Right hindlimb (tissue), 1 donor: ENCODE measurements at regions not wholly inside any gene's neighbourhood (a gene's known extent, or its start where the extent isn't known, plus 50 kb on each side); places are given as distances from the start of the nearest gene placed in this dataset.

ENCODE experiments used
- DNase-seq: peaks from one replicate; pipeline ENCODE4 v3.0.0-alpha.2; 2018

DNA sequence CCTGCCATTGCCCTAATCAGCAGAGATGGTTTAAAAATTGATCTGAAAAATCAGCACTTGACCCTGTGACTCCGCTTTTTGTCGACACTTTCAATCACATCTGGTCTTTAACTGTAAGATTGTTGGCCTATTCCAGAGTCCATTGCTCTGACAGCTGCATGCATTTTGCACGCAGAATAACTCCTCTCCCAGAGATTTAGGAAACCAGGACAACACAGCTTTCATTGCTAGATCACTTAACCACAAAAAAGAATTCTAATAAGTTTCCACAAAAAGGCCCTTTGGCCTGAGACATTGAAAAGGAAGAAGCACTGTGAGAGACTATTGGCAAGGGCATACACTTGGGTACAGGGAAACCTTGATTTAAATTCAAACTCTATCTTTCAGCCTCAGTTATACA is 373.1 kb downstream of the TGFB2 start:
- peak; percentile 50 for DNase-seq

DNA sequence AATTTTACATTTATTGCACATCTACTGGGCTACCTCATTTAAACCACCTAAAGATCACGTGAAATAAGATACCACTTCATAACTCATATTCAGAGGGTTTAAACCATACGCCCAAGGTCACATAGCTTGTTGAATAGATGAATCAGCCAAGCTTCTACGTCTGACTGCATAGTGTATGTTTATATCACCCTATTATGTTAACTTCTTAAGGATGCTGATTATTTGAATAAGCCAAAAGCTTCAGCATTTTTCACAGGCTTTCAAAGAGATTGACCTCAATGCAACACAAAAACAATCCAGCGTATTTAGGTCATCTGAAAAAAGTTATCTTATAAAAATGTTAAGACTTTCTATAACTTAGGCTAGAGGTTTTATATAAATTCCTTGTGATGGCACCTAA is 373.8 kb downstream of the TGFB2 start:
- DNase-seq, result no peak

- no peak for DNase-seq
Measured at GRCh38 chr1:218728898-218729565, 383.9 kb downstream of the TGFB2 start.

- no peak for DNase-seq
Measured at GRCh38 chr1:218735436-218736032, 390.4 kb downstream of the TGFB2 start.

GRCh38 chr1:218739426-218739825 is 394.3 kb downstream of the TGFB2 start:
- DNase-seq, result peak; percentile 33

DNA sequence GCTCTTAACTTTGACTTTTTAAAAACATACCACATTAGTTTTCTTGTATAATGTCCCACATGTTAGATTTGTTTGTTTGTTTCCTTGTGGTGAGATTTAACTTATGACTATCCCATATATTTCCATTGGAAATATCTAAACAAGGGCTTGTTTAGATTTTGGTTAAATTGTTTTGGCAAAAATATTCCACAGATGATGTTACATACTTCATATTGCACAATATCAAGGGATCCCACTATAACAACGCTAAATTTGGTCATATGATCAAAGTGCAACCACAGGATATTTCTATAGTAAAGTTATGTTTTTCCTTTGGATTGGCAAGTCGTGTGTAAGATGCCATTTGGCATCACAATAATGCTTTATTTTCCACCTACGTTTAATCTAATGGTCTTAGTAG is 396.7 kb downstream of the TGFB2 start:
- DNase-seq, result no peak

DNA sequence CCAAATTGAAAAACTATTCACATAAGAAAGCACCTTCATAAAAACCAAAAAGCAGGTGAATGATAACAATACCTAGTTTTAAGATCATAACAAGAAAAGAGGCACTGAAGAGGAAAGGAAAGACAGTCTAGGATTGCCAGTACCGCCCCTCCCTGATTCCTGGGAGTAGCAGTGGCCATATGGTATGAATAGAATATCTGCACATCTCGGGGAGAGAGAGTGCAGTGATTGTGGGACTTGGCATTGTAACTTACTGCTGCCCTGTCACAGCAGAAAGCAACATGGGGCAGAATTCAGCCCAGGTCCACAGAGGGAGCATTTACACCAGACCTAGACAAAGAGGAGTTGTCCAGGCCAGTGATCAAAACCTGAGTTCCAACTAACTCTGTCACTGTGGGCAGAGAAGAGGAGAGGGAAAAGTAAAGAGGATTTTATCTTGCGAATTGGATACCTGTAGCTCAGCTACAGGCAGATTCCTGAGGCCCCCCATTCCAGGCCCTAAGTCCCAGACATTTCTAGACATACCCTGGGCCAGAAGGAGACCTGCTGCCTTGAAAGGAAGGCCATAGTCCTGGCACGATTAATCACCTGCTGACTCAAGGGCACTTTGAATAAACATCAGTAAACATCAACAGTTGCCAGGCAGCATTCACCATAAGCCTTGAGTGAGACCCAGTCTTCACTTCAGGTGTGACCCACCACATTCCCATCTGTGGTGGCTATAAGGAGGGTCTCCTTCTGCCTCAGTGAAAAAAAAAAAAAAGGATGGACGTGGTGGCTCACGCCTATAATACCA is 397.5 kb downstream of the TGFB2 start:
- DNase-seq, result no peak

DNA sequence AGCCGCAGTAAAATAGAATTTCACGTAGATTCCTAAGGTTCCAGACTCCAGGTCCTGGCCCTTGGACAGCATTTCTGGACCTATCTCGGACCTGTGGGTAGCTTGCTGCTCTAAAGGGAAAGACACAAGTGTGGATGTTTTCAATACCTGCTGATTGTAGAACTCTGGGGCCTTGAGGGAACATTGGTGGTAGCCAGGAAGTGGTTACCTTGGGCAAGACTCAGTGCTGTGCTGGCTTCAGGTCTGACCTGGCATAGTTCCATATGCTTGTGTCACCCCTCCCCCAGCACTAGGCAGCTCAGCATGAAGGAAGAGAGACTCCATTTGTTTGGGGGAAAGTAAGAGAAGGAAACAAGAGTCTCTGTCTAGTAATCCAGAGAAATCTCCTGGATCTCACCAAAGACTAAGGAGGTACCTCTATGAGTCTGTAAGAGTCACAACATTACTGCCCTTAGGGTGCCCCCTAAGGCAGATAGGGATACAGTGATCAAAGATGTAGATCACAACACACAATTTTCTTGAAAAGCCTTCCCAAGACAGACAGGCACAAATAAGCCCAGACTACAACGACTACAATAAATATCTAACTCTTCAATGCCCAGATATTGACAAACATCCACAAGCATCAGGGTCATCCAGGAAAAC is 398.8 kb downstream of the TGFB2 start:
- no peak for DNase-seq

GRCh38 chr1:218748071-218748470 is 402.9 kb downstream of the TGFB2 start:
- DNase-seq, result no peak

- no peak for DNase-seq
Measured at GRCh38 chr1:218750216-218750970, 405.3 kb downstream of the TGFB2 start.

DNA sequence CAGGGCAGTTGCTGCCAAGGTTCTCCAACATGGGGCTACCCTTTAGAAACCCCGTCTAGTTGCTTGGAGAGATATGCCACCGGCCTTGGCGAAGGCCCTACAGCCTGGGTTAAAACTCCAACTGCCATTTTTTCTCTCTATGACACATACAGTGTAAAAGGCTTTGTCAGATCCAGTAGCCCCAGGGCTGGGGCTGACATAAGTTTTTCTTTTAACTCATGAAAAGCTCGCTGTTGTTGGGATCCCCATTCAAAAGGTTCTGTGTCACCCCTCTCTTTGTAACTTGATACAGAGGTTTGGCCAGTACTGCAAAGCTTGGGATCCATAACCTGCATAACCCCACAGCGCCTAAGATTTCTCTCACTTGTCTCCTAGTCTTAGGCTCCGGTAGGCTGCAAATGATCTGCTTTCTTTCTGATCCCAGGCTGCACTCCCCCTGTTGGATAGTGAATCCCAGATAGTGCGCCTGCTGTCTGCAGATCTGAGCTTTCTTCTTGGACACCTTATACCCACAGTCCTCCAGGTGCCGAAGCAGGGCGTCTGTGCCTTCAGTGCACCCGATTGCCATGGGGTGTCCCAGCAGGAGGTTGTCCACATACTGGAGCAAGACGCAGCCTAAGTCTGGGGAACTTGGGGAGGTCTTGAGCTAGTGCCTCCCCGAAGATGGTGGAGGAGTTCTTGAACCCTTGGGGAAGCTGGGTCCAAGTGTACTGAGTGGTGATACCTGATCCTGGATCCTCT is 406.2 kb downstream of the TGFB2 start:
- no peak for DNase-seq

- DNase-seq, result no peak
Measured at GRCh38 chr1:218752126-218752525, 407.0 kb downstream of the TGFB2 start.

DNA sequence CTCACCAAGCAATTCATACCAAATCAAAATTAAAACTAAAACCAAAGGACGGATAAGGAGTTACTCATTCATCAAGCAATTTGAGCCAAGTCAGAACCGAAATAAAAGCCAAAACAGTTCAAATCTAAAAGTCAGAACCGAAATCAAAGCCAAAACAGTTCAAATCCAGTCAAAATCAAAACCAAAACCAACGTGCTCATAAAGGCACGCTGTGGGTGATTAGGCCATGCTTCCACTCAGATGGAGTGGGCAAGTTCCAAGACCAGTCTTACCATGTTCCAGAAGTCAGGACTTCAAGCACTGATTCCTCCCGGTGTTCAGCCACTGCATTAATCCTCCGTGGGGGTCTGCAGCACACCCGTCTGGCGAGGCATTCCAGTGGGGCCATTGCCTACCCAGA is 409.3 kb downstream of the TGFB2 start:
- DNase-seq, result no peak

GRCh38 chr1:218755128-218755527 is 410.0 kb downstream of the TGFB2 start:
- no peak for DNase-seq

DNA sequence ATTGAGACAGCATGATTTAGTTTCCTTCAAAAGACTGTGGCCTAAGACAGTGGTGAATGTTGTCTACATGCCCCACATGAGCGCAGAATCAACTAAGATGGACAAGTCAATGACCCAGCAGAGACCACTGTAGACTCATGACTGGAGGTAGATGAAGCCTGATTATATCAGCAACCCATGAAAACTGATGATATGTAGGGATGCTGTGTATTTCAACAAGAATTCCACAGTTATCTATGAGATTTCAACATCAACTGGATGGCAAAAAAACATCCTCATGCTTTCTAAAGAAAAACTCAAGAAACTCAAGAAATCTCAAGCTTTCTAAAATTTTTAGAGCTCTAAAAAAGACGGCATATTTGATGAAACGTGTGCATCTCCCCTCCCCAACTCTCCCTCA is 413.9 kb upstream of the LYPLAL1 start:
- no peak for DNase-seq

GRCh38 chr1:218760601-218761570 is 412.8 kb upstream of the LYPLAL1 start:
- no peak for DNase-seq

- DNase-seq, result no peak
Measured at GRCh38 chr1:218763538-218763937, 410.1 kb upstream of the LYPLAL1 start.

DNA sequence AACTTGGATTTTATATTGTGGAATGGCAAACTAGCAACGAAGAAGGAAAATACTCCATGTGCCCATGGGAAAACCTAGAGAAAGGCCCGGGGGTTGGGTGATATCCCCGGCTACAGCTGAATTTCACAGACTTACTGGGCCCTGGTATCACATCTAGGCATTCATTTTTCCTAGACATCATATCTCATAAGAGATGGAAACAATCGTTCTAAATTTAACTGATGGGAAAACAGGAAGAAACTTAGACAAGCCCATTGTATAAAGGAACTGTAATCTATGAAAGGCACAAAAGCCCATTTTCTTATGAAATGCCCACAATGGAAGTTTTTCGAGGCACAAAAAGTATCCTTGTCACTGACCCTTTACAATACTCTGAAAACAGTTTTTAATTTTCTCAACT is 407.9 kb upstream of the LYPLAL1 start:
- no peak for DNase-seq

GRCh38 chr1:218771931-218772330 is 401.7 kb upstream of the LYPLAL1 start:
- no peak for DNase-seq

DNA sequence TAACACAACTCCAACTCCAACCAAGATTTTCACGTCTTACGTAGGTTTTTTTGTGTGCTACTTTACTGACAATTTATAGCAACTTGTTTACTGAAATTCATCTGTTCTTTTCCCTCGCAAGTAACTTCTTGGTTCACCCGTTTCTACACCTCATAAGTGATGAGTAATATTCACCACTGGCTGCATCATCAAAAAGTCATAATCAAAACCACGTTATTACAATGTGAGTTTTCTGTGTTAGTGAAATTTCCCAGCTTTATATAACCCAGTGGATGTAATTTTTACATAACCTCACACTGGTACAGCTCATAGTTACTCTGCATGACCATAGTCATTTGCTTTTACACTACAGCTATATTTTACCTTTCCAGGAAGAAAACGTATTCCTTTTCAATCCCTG is 401.1 kb upstream of the LYPLAL1 start:
- DNase-seq, result no peak

DNA sequence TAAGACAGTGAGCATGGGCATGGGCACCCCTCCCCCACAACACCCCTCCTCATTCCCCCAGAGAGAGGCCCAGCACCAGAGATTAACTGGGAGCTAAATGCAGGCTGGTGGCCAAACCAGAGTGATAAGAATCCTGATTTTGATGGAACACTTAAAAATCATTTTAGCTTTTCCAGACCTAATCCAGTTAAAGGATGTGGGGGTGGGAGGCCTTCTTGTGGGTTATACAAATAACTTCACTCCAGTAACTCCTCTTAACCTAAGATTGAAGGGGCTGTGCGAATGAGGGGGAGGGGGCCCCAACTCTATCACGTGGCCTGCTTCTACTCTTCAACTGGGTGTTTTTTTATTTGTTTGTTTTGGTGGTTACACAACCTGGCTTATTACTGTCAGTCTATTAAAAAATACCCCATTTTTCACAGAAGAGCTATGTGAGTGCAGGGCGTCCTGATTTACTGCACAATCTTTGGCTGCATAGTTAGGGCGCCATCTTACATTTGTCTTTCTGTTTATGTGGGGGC is 398.1 kb upstream of the LYPLAL1 start:
- DNase-seq, result no peak
